ENCODE measurements at regions not wholly inside any gene's neighbourhood (a gene's known extent, or its start where the extent isn't known, plus 50 kb on each side); places are given as distances from the start of the nearest gene placed in this dataset.

- Histone ChIP-seq H3K36me3 (ENCODE audit: low read depth) (no peaks in the 10 kb centered on the region), H3K4me3 (no peak overlapping the region), H3K4me1 (ENCODE audit: low read depth) (no peaks in the 10 kb centered on the region), H3K9me3 (no peaks in the 10 kb centered on the region)
- no peak for DNase-seq
- ATAC-seq = no peak
- intact Hi-C loops (cut with DNase I, micrococcal nuclease) = no loop called here
- no peak for TF ChIP-seq CTCF (IDR thresholded peaks at IDR 0.05)
Observed at GRCh38 chr1:30183895-30184294, 539.5 kb downstream of the MATN1 start.

GRCh38 chr1:30183006-30183405 is 540.4 kb downstream of the MATN1 start:
- DNase-seq (no peak), ATAC-seq (no peak)
- Histone ChIP-seq H3K4me1 (ENCODE audit: low read depth) (no peaks in the 10 kb centered on the region), H3K9me3 (no peaks in the 10 kb centered on the region), H3K36me3 (ENCODE audit: low read depth) (no peaks in the 10 kb centered on the region), H3K4me3 (no peak overlapping the region)
- TF ChIP-seq CTCF (IDR thresholded peaks at IDR 0.05) = no peak
- intact Hi-C loops (cut with DNase I, micrococcal nuclease) = no loop called here

GRCh38 chr1:30179942-30180543 is 543.3 kb downstream of the MATN1 start:
- H3K9me3 ChIP-seq = no peaks in the 10 kb centered on the region
- intact Hi-C loops (cut with DNase I, micrococcal nuclease) = no loop called here
- ATAC-seq = no peak
- DNase-seq = no peak
- H3K4me1 ChIP-seq (ENCODE audit: low read depth) = no peaks in the 10 kb centered on the region
- H3K4me3 ChIP-seq = no peak overlapping the region
- H3K36me3 ChIP-seq (ENCODE audit: low read depth) = no peaks in the 10 kb centered on the region
- no peak for TF ChIP-seq CTCF (IDR thresholded peaks at IDR 0.05)

- ATAC-seq (no peak), DNase-seq (no peak)
- Histone ChIP-seq H3K4me1 (ENCODE audit: low read depth) (no peaks in the 10 kb centered on the region), H3K9me3 (no peaks in the 10 kb centered on the region), H3K36me3 (ENCODE audit: low read depth) (no peaks in the 10 kb centered on the region), H3K4me3 (no peak overlapping the region)
- intact Hi-C loops (cut with DNase I, micrococcal nuclease) = no loop called here
- no peak for TF ChIP-seq CTCF (IDR thresholded peaks at IDR 0.05)
Observed at GRCh38 chr1:30176477-30176876, 546.9 kb downstream of the MATN1 start.

GRCh38 chr1:30174499-30174898 is 548.9 kb downstream of the MATN1 start:
- no peaks in the 10 kb centered on the region for H3K36me3 ChIP-seq (ENCODE audit: low read depth)
- no peak overlapping the region for H3K4me3 ChIP-seq
- no peaks in the 10 kb centered on the region for H3K9me3 ChIP-seq
- ATAC-seq = no peak
- TF ChIP-seq CTCF (IDR thresholded peaks at IDR 0.05) = no peak
- intact Hi-C loops (cut with DNase I, micrococcal nuclease) = no loop called here
- DNase-seq = no peak
- H3K4me1 ChIP-seq (ENCODE audit: low read depth) = no peaks in the 10 kb centered on the region

GRCh38 chr1:30173560-30173959 is 549.8 kb downstream of the MATN1 start:
- TF ChIP-seq CTCF (IDR thresholded peaks at IDR 0.05) = no peak
- no peak for DNase-seq
- no peaks in the 10 kb centered on the region for H3K9me3 ChIP-seq
- H3K4me3 ChIP-seq = no peak overlapping the region
- intact Hi-C loops (cut with DNase I, micrococcal nuclease) = no loop called here
- no peaks in the 10 kb centered on the region for H3K4me1 ChIP-seq (ENCODE audit: low read depth)
- no peak for ATAC-seq
- H3K36me3 ChIP-seq (ENCODE audit: low read depth) = no peaks in the 10 kb centered on the region

Data from mucosa of descending colon (tissue), 3 donors.